Fibroblast of the aortic adventitia (primary cell): ENCODE measurements at regions not wholly inside any gene's neighbourhood (a gene's known extent, or its start where the extent isn't known, plus 50 kb on each side); places are given as distances from the start of the nearest gene placed in this dataset.

Source experiments
- DNase-seq: peaks from one replicate; pipeline ENCODE4 v3.0.0-alpha.2; 2010; ENCODE audit warnings: low read depth
- H3K4me3 ChIP-seq: 2 replicates; pipeline ENCODE4 v1.5.1; 2011; ENCODE audit warnings: low read depth, mild to moderate bottlenecking, control low read depth, low read length, moderate library complexity
- TF ChIP-seq, protein P1 (sequence below): IDR thresholded peaks from 2 replicates; pipeline ENCODE4 v1.5.1; 2011; ENCODE audit warnings: mild to moderate bottlenecking, low read length, control low read depth, inconsistent platforms; ENCODE audit not compliant: insufficient read depth

DNA sequence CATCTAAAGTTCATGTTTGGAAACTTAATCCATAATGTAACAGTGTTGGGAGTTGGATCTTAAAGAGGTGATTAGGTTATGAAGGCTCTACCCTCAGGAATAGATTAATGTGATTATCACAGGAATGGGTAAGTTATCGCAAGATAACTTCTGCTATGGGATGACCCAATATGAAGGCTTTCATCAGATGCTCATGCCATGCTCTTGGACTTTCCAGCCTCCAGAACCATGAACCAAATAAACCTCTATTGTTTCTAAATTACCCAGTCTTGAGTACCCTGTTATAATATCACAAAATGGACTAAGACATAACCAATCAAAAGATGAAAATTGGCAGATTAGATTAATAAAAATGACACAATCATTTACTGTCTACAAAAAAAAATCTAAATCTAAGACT is 906.9 kb upstream of the SOX9 start:
- TF ChIP-seq, protein P1, sequence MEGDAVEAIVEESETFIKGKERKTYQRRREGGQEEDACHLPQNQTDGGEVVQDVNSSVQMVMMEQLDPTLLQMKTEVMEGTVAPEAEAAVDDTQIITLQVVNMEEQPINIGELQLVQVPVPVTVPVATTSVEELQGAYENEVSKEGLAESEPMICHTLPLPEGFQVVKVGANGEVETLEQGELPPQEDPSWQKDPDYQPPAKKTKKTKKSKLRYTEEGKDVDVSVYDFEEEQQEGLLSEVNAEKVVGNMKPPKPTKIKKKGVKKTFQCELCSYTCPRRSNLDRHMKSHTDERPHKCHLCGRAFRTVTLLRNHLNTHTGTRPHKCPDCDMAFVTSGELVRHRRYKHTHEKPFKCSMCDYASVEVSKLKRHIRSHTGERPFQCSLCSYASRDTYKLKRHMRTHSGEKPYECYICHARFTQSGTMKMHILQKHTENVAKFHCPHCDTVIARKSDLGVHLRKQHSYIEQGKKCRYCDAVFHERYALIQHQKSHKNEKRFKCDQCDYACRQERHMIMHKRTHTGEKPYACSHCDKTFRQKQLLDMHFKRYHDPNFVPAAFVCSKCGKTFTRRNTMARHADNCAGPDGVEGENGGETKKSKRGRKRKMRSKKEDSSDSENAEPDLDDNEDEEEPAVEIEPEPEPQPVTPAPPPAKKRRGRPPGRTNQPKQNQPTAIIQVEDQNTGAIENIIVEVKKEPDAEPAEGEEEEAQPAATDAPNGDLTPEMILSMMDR, result no peak
- H3K4me3 ChIP-seq, result no peak overlapping the region
- DNase-seq, result no peak

DNA sequence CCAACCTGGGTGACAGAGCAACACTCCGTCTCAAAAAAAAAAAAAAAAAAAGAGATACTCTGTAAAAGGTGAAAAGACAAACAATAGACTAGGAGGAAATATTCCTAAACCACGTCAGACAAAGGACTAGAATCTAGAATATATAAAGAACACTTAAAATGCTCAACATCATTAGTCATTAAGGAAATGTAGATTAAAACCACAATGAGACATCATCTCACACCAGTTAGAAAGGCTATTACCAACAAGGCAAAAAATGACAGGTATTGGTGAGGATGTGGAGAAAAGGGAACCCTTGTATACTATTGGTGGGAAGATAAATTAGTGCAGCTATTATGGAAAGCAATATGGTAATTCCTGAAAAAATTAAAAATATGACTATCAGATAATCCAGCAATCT is 903.1 kb upstream of the SOX9 start:
- TF ChIP-seq, protein P1, result no peak
- DNase-seq, result no peak
- no peak overlapping the region for H3K4me3 ChIP-seq

DNA sequence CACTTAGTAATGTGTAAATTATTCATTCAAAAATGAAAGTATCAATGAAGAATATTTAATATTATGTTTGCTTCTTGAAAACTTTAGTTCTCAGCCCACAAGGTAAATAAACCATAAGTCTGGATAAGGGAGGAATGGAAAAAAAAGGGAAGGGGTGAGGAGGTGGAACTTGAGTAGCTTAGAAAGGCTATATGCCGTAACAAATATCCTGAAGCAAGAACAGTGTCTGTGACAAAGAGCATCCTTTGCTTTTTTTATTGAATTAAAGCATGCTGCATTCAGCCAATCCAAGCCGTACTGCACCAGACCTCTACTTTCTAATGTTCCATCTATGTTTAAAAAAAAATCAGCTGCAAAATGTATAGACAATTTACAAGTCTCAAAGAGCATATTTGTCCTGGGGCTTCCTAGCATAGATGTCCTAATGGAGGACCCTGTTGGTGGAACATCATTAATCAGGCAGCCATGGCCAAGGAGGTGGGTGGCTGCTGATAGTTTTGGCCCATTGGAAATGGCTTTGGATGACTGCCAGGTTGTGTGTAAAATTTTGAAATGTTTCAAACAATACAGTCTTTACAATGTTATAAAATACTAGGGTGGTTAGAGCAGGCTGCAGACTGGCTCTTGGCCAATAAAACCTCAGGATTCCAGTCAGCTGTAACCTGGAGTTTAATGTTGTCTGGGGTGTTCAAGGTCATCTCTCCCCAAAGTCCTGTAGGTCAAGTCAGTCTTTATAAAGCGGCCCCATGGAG is 895.8 kb upstream of the SOX9 start:
- TF ChIP-seq, protein P1, result no peak
- no peak for DNase-seq
- H3K4me3 ChIP-seq, result no peak overlapping the region

DNA sequence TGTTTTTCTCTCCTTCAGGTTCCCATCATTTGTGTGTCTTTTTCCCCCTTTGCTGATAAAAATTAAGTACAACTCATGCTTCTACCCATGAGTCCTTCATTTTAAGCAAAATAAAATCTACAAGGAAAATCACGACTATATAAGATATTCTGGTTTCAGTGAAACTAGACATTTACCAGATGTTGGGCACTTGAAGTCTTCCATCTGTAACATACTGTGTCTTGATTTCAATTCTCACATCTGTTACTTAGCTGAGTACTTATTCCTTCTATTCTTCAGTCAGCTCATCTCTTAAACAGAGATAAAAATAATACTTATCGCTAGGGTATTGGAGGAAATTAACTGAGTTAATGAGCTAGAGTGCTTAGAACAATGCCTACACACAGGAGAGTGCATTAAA is 893.0 kb upstream of the SOX9 start:
- TF ChIP-seq, protein P1, result no peak
- no peak overlapping the region for H3K4me3 ChIP-seq

DNA sequence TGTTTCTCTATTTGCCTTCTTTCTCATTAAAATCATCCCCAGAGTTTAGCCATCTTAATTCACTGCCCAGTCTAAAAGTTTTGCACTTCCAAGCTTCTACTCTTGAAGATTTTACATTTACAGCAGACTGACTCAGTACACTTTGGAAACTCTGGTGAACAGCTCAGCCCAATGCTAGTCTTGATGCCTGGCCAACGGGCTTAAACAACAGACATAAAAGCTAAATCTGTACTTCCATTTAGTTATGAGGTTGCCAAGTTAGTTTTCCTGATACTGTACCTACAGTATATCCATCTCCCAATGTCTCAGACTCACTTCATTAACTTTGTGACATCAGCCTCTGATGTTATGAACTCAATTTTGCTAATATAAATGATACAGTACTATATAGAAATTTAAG is 891.8 kb upstream of the SOX9 start:
- DNase-seq, result no peak
- no peak overlapping the region for H3K4me3 ChIP-seq
- TF ChIP-seq, protein P1, result no peak

More for the DNA sequence above, 893.0 kb upstream of the SOX9 start:
- DNase-seq, result no peak

DNA sequence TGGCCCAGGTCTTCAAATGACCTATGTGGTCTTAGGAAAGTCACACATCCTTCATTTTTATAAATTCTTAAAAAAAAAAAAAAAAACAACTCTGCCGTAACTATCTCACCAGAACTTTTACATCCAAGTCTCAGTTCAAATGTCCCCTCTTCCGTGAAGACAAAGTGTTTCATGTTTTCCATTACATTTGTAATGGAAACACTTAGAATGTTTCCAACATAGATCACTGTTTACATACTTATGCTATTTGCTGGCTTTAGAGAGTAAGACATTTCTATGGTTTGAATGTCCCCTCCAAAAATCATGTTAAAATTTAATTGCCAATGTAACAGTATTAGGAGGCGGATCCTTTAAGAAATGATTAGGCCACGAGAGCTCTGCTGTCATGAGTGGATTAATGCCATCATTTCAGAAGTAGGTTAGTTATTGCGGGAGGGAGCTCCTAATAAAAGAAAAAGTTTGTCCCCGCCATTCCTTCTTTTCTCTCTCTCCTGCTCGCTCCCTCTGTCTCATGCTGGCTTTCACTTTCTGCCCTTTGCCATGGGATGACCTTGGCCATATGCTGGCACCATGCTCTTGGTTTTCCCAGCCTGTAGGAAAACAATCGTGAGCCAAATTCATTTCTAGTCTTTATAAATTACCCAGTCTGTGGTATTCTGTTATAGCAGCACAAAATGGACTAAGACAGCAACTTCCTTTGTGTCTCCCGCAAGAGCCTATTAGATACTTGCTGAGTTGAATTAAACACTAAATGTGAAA is 887.8 kb upstream of the SOX9 start:
- DNase-seq, result no peak
- no peak overlapping the region for H3K4me3 ChIP-seq
- TF ChIP-seq, protein P1, result no peak
